H1 (cell line): ENCODE measurements at regions not wholly inside any gene's neighbourhood (a gene's known extent, or its start where the extent isn't known, plus 50 kb on each side); places are given as distances from the start of the nearest gene placed in this dataset.

Experiments
- CTCF ChIA-PET: fragments of 300-600 bp; sonication (Branson Sonifier 250); formaldehyde crosslinking; loops from one replicate; lab custom pipeline; 2021; ENCODE audit not compliant: partially characterized antibody; lab: Charles Lee
- POLR2A ChIA-PET: fragments of 300-600 bp; sonication (Branson Sonifier 250); formaldehyde crosslinking; loops from one replicate; lab custom pipeline; 2021; ENCODE audit warnings: inconsistent platforms; ENCODE audit not compliant: partially characterized antibody; lab: Charles Lee
- DNase-seq, 2 experiments: peaks; one replicate each; pipeline versions ENCODE4 v3.0.0 to v3.0.0-alpha.2; 2010 to 2022; ENCODE audit warnings: low spot score in 2 of 2, low read depth in 1 of 2, mixed read lengths in 1 of 2
- FAIRE-seq: peaks from 2 replicates; lab custom pipeline; 2011; peaks lifted over from hg19 to GRCh38; lab: Jason Lieb, UNC
- H2AFZ ChIP-seq: 2 replicates; pipeline ENCODE4 v1.8.1; 2012; ENCODE audit warnings: low read length, inconsistent platforms
- H2AK5ac ChIP-seq: 2 replicates; pipeline ENCODE4 v1.6.1; 2013; ENCODE audit warnings: low read depth, low read length
- H2BK120ac ChIP-seq: replicated peaks from 2 replicates; pipeline ENCODE3; 2013; ENCODE audit warnings: low read depth, low read length, inconsistent platforms
- H2BK12ac ChIP-seq: 2 replicates; pipeline ENCODE4 v1.6.1; 2013; ENCODE audit warnings: low read depth, low read length
- H2BK15ac ChIP-seq: 2 replicates; pipeline ENCODE4 v1.6.1; 2013; ENCODE audit warnings: low read length
- H2BK20ac ChIP-seq: 2 replicates; pipeline ENCODE4 v1.6.1; 2013; ENCODE audit warnings: low read length
- H2BK5ac ChIP-seq: 2 replicates; pipeline ENCODE4 v1.6.1; 2013; ENCODE audit warnings: low read depth, low read length
- H3K14ac ChIP-seq: 2 replicates; pipeline ENCODE4 v1.6.1; 2013; ENCODE audit warnings: inconsistent platforms; ENCODE audit not compliant: insufficient read length
- H3K18ac ChIP-seq: 2 replicates; pipeline ENCODE4 v1.6.1; 2013; ENCODE audit warnings: low read length; ENCODE audit errors: extremely low read depth
- H3K23ac ChIP-seq: 2 replicates; pipeline ENCODE4 v1.6.1; 2013; ENCODE audit warnings: inconsistent platforms; ENCODE audit not compliant: insufficient read length
- H3K23me2 ChIP-seq: 2 replicates; pipeline ENCODE4 v1.6.1; 2013; ENCODE audit warnings: low read depth, low read length
- H3K27ac ChIP-seq: 2 replicates; pipeline ENCODE4 v1.6.1; 2011; ENCODE audit warnings: low read depth, low read length, inconsistent platforms
- H3K27me3 ChIP-seq, 4 experiments: replicated peaks in 1 of 4; 1 replicate in 1 of 4; 2 replicates in 3 of 4; pipeline versions ENCODE4 v1.6.1 to v1.8.1; 2011 to 2013; ENCODE audit warnings: low read length in 3 of 4, mild to moderate bottlenecking in 3 of 4, inconsistent platforms in 2 of 4, mixed read lengths in 2 of 4, moderate library complexity in 1 of 4; ENCODE audit not compliant: control insufficient read depth in 3 of 4, insufficient read depth in 3 of 4; ENCODE audit errors: extremely low read depth in 1 of 4
- H3K36me3 ChIP-seq, 4 experiments: 2 replicates each; pipeline versions ENCODE4 v1.6.1 to v1.8.1; 2011 to 2013; ENCODE audit warnings: mild to moderate bottlenecking in 4 of 4, low read length in 3 of 4, moderate library complexity in 2 of 4, control low read depth in 1 of 4, inconsistent platforms in 1 of 4; ENCODE audit not compliant: insufficient read depth in 4 of 4, control insufficient read depth in 2 of 4
- H3K4ac ChIP-seq: replicated peaks from 2 replicates; pipeline ENCODE3; 2013; ENCODE audit warnings: low read length, low read depth, mixed read lengths, inconsistent platforms; ENCODE audit not compliant: insufficient read length
- H3K4me1 ChIP-seq, 4 experiments: replicated peaks in 1 of 4; 1 replicate in 1 of 4; 2 replicates in 3 of 4; pipeline versions ENCODE4 v1.6.1 to v1.8.1; 2011 to 2013; ENCODE audit warnings: low read length in 3 of 4, inconsistent platforms in 2 of 4, mixed read lengths in 1 of 4; ENCODE audit not compliant: insufficient read depth in 4 of 4, control insufficient read depth in 3 of 4
- H3K4me2 ChIP-seq, 2 experiments: 2 replicates each; pipeline versions ENCODE4 v1.6.1 to v1.8.1; 2011 to 2013; ENCODE audit warnings: low read depth in 2 of 2, low read length in 2 of 2, control low read depth in 1 of 2, inconsistent platforms in 1 of 2, mild to moderate bottlenecking in 1 of 2; ENCODE audit not compliant: insufficient read depth in 1 of 2
- H3K4me3 ChIP-seq, 4 experiments: fragments of 200-600, 300-600 bp in 1 of 4; sonication (generic), shearing (Covaris generic), sonication (Bioruptor Twin) in 1 of 4; 2 replicates each; pipeline versions ENCODE4 v1.5.1 to v1.8.1; 2011 to 2016; ENCODE audit warnings: low read length in 4 of 4, low read depth in 3 of 4, control low read depth in 2 of 4, inconsistent platforms in 2 of 4, mild to moderate bottlenecking in 2 of 4, mixed read lengths in 1 of 4, moderate library complexity in 1 of 4; ENCODE audit not compliant: insufficient read depth in 2 of 4; ENCODE audit errors: extremely low read depth in 1 of 4
- H3K56ac ChIP-seq: replicated peaks from 2 replicates; pipeline ENCODE3; 2013; ENCODE audit warnings: low read depth, mild to moderate bottlenecking, mixed read lengths, low read length, inconsistent platforms; ENCODE audit not compliant: insufficient read length
- H3K79me1 ChIP-seq: 2 replicates; pipeline ENCODE4 v1.6.1; 2013; ENCODE audit warnings: low read depth, low read length, control low read depth
- H3K79me2 ChIP-seq, 2 experiments: 2 replicates each; pipeline versions ENCODE4 v1.6.1 to v1.8.1; 2012 to 2013; ENCODE audit warnings: low read length in 2 of 2, mild to moderate bottlenecking in 2 of 2, inconsistent platforms in 1 of 2; ENCODE audit not compliant: insufficient read depth in 2 of 2, control insufficient read depth in 1 of 2
- H3K9ac ChIP-seq, 4 experiments: replicated peaks in 1 of 4; 1 replicate in 1 of 4; 2 replicates in 3 of 4; pipeline versions ENCODE4 v1.6.1 to v1.8.1; 2011 to 2013; ENCODE audit warnings: low read depth in 3 of 4, low read length in 3 of 4, control low read depth in 2 of 4, mild to moderate bottlenecking in 2 of 4, moderate library complexity in 2 of 4, inconsistent platforms in 1 of 4; ENCODE audit errors: extremely low read depth in 1 of 4
- H3K9me3 ChIP-seq, 2 experiments: 2 replicates each; pipeline versions ENCODE4 v1.6.1 to v1.8.1; 2012 to 2013; ENCODE audit warnings: mild to moderate bottlenecking in 2 of 2, moderate library complexity in 2 of 2, control low read depth in 1 of 2, inconsistent platforms in 1 of 2, low read depth in 1 of 2, low read length in 1 of 2, mixed read lengths in 1 of 2; ENCODE audit not compliant: insufficient read depth in 2 of 2
- H4K20me1 ChIP-seq, 2 experiments: replicated peaks in 1 of 2; 2 replicates each; pipeline versions ENCODE3 to v1.8.1; 2011 to 2013; ENCODE audit warnings: inconsistent platforms in 2 of 2, low read length in 2 of 2, mild to moderate bottlenecking in 1 of 2; ENCODE audit not compliant: insufficient read depth in 2 of 2, control insufficient read depth in 1 of 2
- H4K5ac ChIP-seq: 2 replicates; pipeline ENCODE4 v1.6.1; 2013; ENCODE audit warnings: low read length, low read depth, mixed read lengths, inconsistent platforms; ENCODE audit not compliant: insufficient read length
- H4K8ac ChIP-seq: 2 replicates; pipeline ENCODE4 v1.8.0; 2013; ENCODE audit warnings: mild to moderate bottlenecking, moderate library complexity, low read length, inconsistent platforms; ENCODE audit not compliant: insufficient read depth; ENCODE audit errors: extremely low read depth
- H4K91ac ChIP-seq: replicated peaks from 2 replicates; pipeline ENCODE3; 2013; ENCODE audit warnings: low read length, mixed read lengths, inconsistent platforms; ENCODE audit not compliant: insufficient read length
- BRCA1 ChIP-seq: IDR thresholded peaks from 2 replicates; pipeline ENCODE4 v1.6.1; 2012; ENCODE audit warnings: low read depth, low read length, improper control_type of control experiment
- GTF2F1 ChIP-seq: IDR thresholded peaks from 2 replicates; pipeline ENCODE4 v1.6.1; 2012; ENCODE audit warnings: low read depth, low read length, improper control_type of control experiment, borderline replicate concordance
- NANOG ChIP-seq: IDR thresholded peaks from 2 replicates; pipeline ENCODE4 v1.6.1; 2011; ENCODE audit warnings: low read length, low read depth, mild to moderate bottlenecking, inconsistent platforms; ENCODE audit not compliant: insufficient read depth, poor library complexity, severe bottlenecking
- PHF8 ChIP-seq: fragments of 200-600 bp; sonication (generic); conservative IDR thresholded peaks from 2 replicates; pipeline ENCODE4 v1.7.1; 2012; ENCODE audit warnings: low read depth, mild to moderate bottlenecking, inconsistent platforms, low read length, moderate library complexity
- RAD21 ChIP-seq, 2 experiments: IDR thresholded peaks in 1 of 2; conservative IDR thresholded peaks in 1 of 2; 2 replicates each; pipeline ENCODE4 v1.6.1; 2011; ENCODE audit warnings: low read depth in 2 of 2, low read length in 2 of 2, improper control_type of control experiment in 1 of 2, inconsistent platforms in 1 of 2, mild to moderate bottlenecking in 1 of 2, moderate library complexity in 1 of 2
- RNF2 ChIP-seq: fragments of 200-900, 300-1000 bp; sonication (generic); IDR thresholded peaks from 2 replicates; pipeline ENCODE4 v1.7.1; 2016; ENCODE audit warnings: borderline replicate concordance, low read depth, mild to moderate bottlenecking, antibody characterized with exemption, low read length; ENCODE audit not compliant: poor library complexity, severe bottlenecking; ENCODE audit errors: missing control alignments
- SP4 ChIP-seq: IDR thresholded peaks from 2 replicates; pipeline ENCODE4 v1.6.1; 2012; ENCODE audit warnings: low read length, inconsistent platforms

- Histone ChIP-seq H2BK12ac (no peak overlapping the region), H2BK20ac (no peak overlapping the region), H3K9ac (no peak overlapping the region), H3K18ac (no peak overlapping the region), H4K5ac (no peak overlapping the region), H3K23me2 (no peaks in the 10 kb centered on the region), H2AFZ (no peak overlapping the region), H3K56ac (no peak overlapping the region), H3K9me3 (no peaks in the 10 kb centered on the region), H2BK15ac (no peak overlapping the region), H3K14ac (no peak overlapping the region), H3K79me1 (no peaks in the 10 kb centered on the region), H3K27ac (no peak overlapping the region), H3K23ac (no peak overlapping the region), H2BK5ac (no peak overlapping the region), H3K4me3 (no peak overlapping the region), H3K79me2 (peaks cover 0 to 23% of the 10 kb centered on the region in 2 experiments; a peak in 2 of 4 replicates), H4K91ac (no peak overlapping the region), H3K27me3 (no peaks in the 10 kb centered on the region), H4K8ac (no peak overlapping the region), H3K4me2 (no peak overlapping the region), H3K4me1 (peaks cover 0 to 3% (median 0%) of the 10 kb centered on the region in 4 experiments; a peak in 3 of 7 replicates), H2AK5ac (no peak overlapping the region), H2BK120ac (no peak overlapping the region), H4K20me1 (no peaks in the 10 kb centered on the region), H3K36me3 (no peaks in the 10 kb centered on the region), H3K4ac (no peak overlapping the region)
- ChIA-PET POLR2A (no interaction called here), CTCF (no interaction called here)
- DNase-seq (no peak), FAIRE-seq (no peak)
- TF ChIP-seq PHF8 (no peak), NANOG (no peak), RNF2 (no peak), BRCA1 (no peak), RAD21 (IDR thresholded peaks at IDR 0.05 in 1 of 2, conservative IDR thresholded peaks at IDR 0.05 in 1 of 2; ENCODE audit: low read depth in 2 of 2, low read length in 2 of 2) (no peak), GTF2F1 (no peak), SP4 (no peak)
These were observed 108.9 kb downstream of the FHIP1A start for GRCh38 chr4:151517896-151518295.
